DND-41 (cell line): ENCODE measurements at regions not wholly inside any gene's neighbourhood (a gene's known extent, or its start where the extent isn't known, plus 50 kb on each side); places are given as distances from the start of the nearest gene placed in this dataset.

Experiments
- EZH2 ChIP-seq: IDR thresholded peaks from 3 replicates; pipeline ENCODE4 v1.6.1; 2012; ENCODE audit warnings: borderline replicate concordance, low read depth, mild to moderate bottlenecking, moderate library complexity, low read length, inconsistent platforms; ENCODE audit not compliant: severe bottlenecking
- TF ChIP-seq, protein P1 (sequence below): IDR thresholded peaks from 2 replicates; pipeline ENCODE4 v1.5.1; 2012; ENCODE audit warnings: borderline replicate concordance, low read length, moderate library complexity, mild to moderate bottlenecking; ENCODE audit not compliant: poor library complexity, severe bottlenecking; ENCODE audit errors: extremely low read depth

DNA sequence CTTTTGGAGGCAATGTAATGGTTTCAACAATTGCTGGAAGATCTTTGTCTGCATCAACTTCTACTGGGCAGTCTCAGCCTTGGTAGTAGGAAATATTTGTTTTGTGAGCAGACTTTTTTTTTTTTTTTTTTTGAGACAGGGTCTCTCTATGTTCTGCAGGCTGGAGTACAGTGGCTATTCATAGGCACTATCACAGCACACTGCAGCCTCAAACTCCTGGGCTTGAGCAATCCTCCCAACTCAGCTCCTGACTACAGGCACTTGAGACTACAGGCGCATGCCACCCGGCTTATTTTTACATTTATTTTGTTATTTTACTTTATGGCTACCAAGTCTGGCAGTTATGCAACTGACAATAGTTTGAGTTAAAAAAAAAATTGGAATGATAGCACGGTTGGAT lies 187.3 kb downstream of the SNX18 start:
- TF ChIP-seq, protein P1, sequence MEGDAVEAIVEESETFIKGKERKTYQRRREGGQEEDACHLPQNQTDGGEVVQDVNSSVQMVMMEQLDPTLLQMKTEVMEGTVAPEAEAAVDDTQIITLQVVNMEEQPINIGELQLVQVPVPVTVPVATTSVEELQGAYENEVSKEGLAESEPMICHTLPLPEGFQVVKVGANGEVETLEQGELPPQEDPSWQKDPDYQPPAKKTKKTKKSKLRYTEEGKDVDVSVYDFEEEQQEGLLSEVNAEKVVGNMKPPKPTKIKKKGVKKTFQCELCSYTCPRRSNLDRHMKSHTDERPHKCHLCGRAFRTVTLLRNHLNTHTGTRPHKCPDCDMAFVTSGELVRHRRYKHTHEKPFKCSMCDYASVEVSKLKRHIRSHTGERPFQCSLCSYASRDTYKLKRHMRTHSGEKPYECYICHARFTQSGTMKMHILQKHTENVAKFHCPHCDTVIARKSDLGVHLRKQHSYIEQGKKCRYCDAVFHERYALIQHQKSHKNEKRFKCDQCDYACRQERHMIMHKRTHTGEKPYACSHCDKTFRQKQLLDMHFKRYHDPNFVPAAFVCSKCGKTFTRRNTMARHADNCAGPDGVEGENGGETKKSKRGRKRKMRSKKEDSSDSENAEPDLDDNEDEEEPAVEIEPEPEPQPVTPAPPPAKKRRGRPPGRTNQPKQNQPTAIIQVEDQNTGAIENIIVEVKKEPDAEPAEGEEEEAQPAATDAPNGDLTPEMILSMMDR, result no peak
- TF ChIP-seq EZH2, result no peak
